Kidney (tissue), 13 donors: ENCODE measurements at regions not wholly inside any gene's neighbourhood (a gene's known extent, or its start where the extent isn't known, plus 50 kb on each side); places are given as distances from the start of the nearest gene placed in this dataset.

Experiments
- DNase-seq, 5 donors: peaks; one replicate each; pipeline ENCODE4 v3.0.0-alpha.2; 2013 to 2020
- FAIRE-seq: peaks from 2 replicates; lab custom pipeline; 2012; peaks lifted over from hg19 to GRCh38; lab: Jason Lieb, UNC
- H3K27ac ChIP-seq, 2 donors: one replicate each; pipeline ENCODE4 v1.7.0; 2013; ENCODE audit warnings: low read depth in 2 of 2, low read length in 2 of 2, inconsistent platforms in 1 of 2
- H3K27me3 ChIP-seq: one replicate; pipeline ENCODE4 v1.7.1; 2013; ENCODE audit warnings: low read length, inconsistent platforms; ENCODE audit not compliant: control insufficient read depth, insufficient read depth
- H3K36me3 ChIP-seq, 3 donors: one replicate each; pipeline versions ENCODE4 v1.7.0 to v1.7.1; 2013; ENCODE audit warnings: low read length in 3 of 3, control low read depth in 1 of 3, inconsistent platforms in 1 of 3; ENCODE audit not compliant: insufficient read depth in 3 of 3, control insufficient read depth in 2 of 3
- H3K4me1 ChIP-seq, 3 donors: one replicate each; pipeline versions ENCODE4 v1.7.0 to v1.7.1; 2013; ENCODE audit warnings: low read length in 3 of 3, inconsistent platforms in 1 of 3, low read depth in 1 of 3; ENCODE audit not compliant: control insufficient read depth in 2 of 3, insufficient read depth in 2 of 3
- H3K4me3 ChIP-seq, 3 donors: one replicate each; pipeline versions ENCODE4 v1.7.0 to v1.8.1; 2013; ENCODE audit warnings: low read length in 3 of 3, control low read depth in 1 of 3, inconsistent platforms in 1 of 3
- H3K9ac ChIP-seq, 3 donors: one replicate each; pipeline versions ENCODE4 v1.7.0 to v1.7.1; 2013; ENCODE audit warnings: low read length in 3 of 3, control low read depth in 1 of 3, inconsistent platforms in 1 of 3
- H3K9me3 ChIP-seq, 3 donors: one replicate each; pipeline versions ENCODE4 v1.7.0 to v1.7.1; 2013; ENCODE audit warnings: low read length in 3 of 3, control low read depth in 1 of 3, inconsistent platforms in 1 of 3; ENCODE audit not compliant: control insufficient read depth in 2 of 3, insufficient read depth in 1 of 3
- intact Hi-C: fragments of 100-400 bp; cut with DNase I; formaldehyde crosslinking; loops from one replicate; pipeline ENCODE4 v1.11.1; 2022
- TF ChIP-seq, protein P1 (sequence below): IDR thresholded peaks from 3 replicates; pipeline ENCODE4 v1.5.1; 2012; ENCODE audit warnings: mild to moderate bottlenecking, moderate library complexity, borderline replicate concordance; ENCODE audit not compliant: insufficient read depth; ENCODE audit errors: extremely low read depth
- donor health status: control.
- donor health status: control.
- donor health status: control.
- donor health status: control.
- donor health status: control.
- donor health status: DM: yes; HTN: yes; CAD: no.
- donor health status: Normal renal cell carcinoma (clear cell type).

GRCh38 chr13:80050252-80050651 is 290.7 kb downstream of the SPRY2 start:
- no peaks in the 10 kb centered on the region for H3K27me3 ChIP-seq
- no peak overlapping the region for H3K4me3 ChIP-seq
- H3K27ac ChIP-seq, result no peak overlapping the region
- H3K4me1 ChIP-seq, result no peaks in the 10 kb centered on the region
- intact Hi-C loops, result no loop called here
- no peak for DNase-seq
- no peak for FAIRE-seq
- no peaks in the 10 kb centered on the region for H3K36me3 ChIP-seq
- TF ChIP-seq, protein P1, sequence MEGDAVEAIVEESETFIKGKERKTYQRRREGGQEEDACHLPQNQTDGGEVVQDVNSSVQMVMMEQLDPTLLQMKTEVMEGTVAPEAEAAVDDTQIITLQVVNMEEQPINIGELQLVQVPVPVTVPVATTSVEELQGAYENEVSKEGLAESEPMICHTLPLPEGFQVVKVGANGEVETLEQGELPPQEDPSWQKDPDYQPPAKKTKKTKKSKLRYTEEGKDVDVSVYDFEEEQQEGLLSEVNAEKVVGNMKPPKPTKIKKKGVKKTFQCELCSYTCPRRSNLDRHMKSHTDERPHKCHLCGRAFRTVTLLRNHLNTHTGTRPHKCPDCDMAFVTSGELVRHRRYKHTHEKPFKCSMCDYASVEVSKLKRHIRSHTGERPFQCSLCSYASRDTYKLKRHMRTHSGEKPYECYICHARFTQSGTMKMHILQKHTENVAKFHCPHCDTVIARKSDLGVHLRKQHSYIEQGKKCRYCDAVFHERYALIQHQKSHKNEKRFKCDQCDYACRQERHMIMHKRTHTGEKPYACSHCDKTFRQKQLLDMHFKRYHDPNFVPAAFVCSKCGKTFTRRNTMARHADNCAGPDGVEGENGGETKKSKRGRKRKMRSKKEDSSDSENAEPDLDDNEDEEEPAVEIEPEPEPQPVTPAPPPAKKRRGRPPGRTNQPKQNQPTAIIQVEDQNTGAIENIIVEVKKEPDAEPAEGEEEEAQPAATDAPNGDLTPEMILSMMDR, result no peak
- H3K9ac ChIP-seq, result no peak overlapping the region
- H3K9me3 ChIP-seq, result no peaks in the 10 kb centered on the region

GRCh38 chr13:80048802-80049201 is 292.1 kb downstream of the SPRY2 start:
- peak; percentile 84 for FAIRE-seq
- DNase-seq, result peak; percentile 62 to 89 (median 66)
- Histone ChIP-seq H3K9me3 (no peaks in the 10 kb centered on the region), H3K4me3 (no peak overlapping the region), H3K27me3 (no peaks in the 10 kb centered on the region), H3K4me1 (no peaks in the 10 kb centered on the region), H3K27ac (peak overlapping the region in 1 of 2 donors; percentile 47), H3K9ac (no peak overlapping the region), H3K36me3 (no peaks in the 10 kb centered on the region)
- TF ChIP-seq, protein P1, result no peak
- intact Hi-C loops, result no loop called here

GRCh38 chr13:80048030-80048429 is 292.9 kb downstream of the SPRY2 start:
- no peak overlapping the region for H3K27ac ChIP-seq
- FAIRE-seq (no peak), DNase-seq (no peak)
- no peaks in the 10 kb centered on the region for H3K9me3 ChIP-seq
- TF ChIP-seq, protein P1, result no peak
- H3K4me1 ChIP-seq, result no peaks in the 10 kb centered on the region
- H3K9ac ChIP-seq, result no peak overlapping the region
- intact Hi-C loops, result no loop called here
- no peaks in the 10 kb centered on the region for H3K36me3 ChIP-seq
- H3K27me3 ChIP-seq, result no peaks in the 10 kb centered on the region
- no peak overlapping the region for H3K4me3 ChIP-seq

DNA sequence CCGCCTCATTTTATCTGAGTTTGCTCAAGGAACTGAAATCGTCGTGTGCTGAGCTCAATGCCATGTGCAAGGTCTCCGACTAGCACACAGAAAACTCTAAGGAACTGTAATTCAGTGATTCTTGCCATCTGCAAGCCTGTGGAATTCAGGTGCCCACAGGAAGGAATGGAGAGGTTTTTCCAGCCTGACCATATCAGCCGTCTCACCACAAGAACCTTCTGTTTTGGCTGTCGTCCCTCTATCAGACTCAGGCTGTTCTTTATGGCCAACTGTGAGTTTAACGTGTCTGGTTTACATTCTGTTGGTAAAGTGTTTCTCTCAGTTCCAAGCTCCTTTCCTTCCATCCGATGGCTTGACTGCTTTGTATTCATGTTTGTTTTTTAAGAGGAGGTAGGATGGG is 293.5 kb downstream of the SPRY2 start:
- no peak for DNase-seq
- H3K4me3 ChIP-seq, result no peak overlapping the region
- H3K9ac ChIP-seq, result no peak overlapping the region
- no peaks in the 10 kb centered on the region for H3K27me3 ChIP-seq
- no peak overlapping the region for H3K27ac ChIP-seq
- FAIRE-seq, result no peak
- TF ChIP-seq, protein P1, result no peak
- intact Hi-C loops, result no loop called here
- H3K4me1 ChIP-seq, result no peaks in the 10 kb centered on the region
- no peaks in the 10 kb centered on the region for H3K36me3 ChIP-seq
- H3K9me3 ChIP-seq, result no peaks in the 10 kb centered on the region
